Endothelial cell (in vitro differentiated cells): ENCODE measurements at regions not wholly inside any gene's neighbourhood (a gene's known extent, or its start where the extent isn't known, plus 50 kb on each side); places are given as distances from the start of the nearest gene placed in this dataset.

Source experiments
- DNase-seq: peaks from one replicate; pipeline ENCODE4 v3.0.0; 2021; ENCODE audit warnings: low spot score
- H3K27ac Mint-ChIP-seq: one replicate; pipeline ENCODE4 v1.8.0; 2021; ENCODE audit warnings: mixed read lengths, inconsistent platforms; ENCODE audit not compliant: unreplicated experiment
- H3K27me3 Mint-ChIP-seq: one replicate; pipeline ENCODE4 v1.8.0; 2021; ENCODE audit warnings: mild to moderate bottlenecking, moderate library complexity, mixed read lengths, inconsistent platforms; ENCODE audit not compliant: unreplicated experiment
- H3K36me3 Mint-ChIP-seq: one replicate; pipeline ENCODE4 v1.8.0; 2021; ENCODE audit warnings: mild to moderate bottlenecking, low read depth, mixed read lengths, inconsistent platforms; ENCODE audit not compliant: unreplicated experiment
- H3K4me1 Mint-ChIP-seq: one replicate; pipeline ENCODE4 v1.8.0; 2021; ENCODE audit warnings: mild to moderate bottlenecking, mixed read lengths, inconsistent platforms; ENCODE audit not compliant: unreplicated experiment
- H3K4me3 Mint-ChIP-seq: one replicate; pipeline ENCODE4 v1.8.0; 2021; ENCODE audit warnings: mild to moderate bottlenecking, mixed read lengths, inconsistent platforms; ENCODE audit not compliant: unreplicated experiment
- H3K9me3 Mint-ChIP-seq: one replicate; pipeline ENCODE4 v1.8.0; 2021; ENCODE audit warnings: mixed read lengths, inconsistent platforms; ENCODE audit not compliant: unreplicated experiment
- CTCF ChIP-seq: fragments of 200-600 bp; sonication (generic); IDR thresholded peaks from one replicate; pipeline ENCODE4 v1.5.0; 2021; ENCODE audit warnings: antibody characterized with exemption; ENCODE audit not compliant: unreplicated experiment

DNA sequence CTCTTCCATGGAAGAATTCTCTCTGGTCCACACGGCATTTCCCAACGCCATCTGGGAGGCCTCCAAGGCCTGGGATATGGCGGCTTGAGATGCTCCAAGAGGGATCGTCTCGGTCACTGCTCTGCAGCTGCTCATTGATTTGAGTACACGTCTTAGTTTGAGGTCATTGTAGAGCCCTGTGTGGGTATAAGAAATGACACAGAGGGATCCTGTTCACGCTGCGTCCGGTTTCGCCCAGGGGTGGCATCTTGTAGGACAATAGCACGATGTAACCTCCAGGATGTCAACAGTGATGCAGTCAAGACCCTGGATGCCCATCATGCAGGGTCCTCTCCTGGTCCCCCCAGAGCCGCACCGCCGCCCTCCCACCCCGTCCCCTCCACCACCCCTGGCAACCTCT lies 564.6 kb downstream of the BRD1 start:
- no peak for DNase-seq
- Mint-ChIP-seq H3K27me3 (peaks cover 7% of the 10 kb centered on the region), H3K4me1 (peaks cover 2% of the 10 kb centered on the region)

GRCh38 chr22:49262167-49262566 lies 565.5 kb downstream of the BRD1 start:
- no peak for TF ChIP-seq CTCF
- H3K36me3 Mint-ChIP-seq = no peaks in the 10 kb centered on the region
- H3K27ac Mint-ChIP-seq = no peak overlapping the region
- H3K27me3 Mint-ChIP-seq = peaks cover 7% of the 10 kb centered on the region
- H3K9me3 Mint-ChIP-seq = no peaks in the 10 kb centered on the region
- DNase-seq = no peak
- H3K4me1 Mint-ChIP-seq = peaks cover 2% of the 10 kb centered on the region
- no peak overlapping the region for H3K4me3 Mint-ChIP-seq

More for the DNA sequence above, 564.6 kb downstream of the BRD1 start:
- no peaks in the 10 kb centered on the region for H3K36me3 Mint-ChIP-seq
- no peak overlapping the region for H3K4me3 Mint-ChIP-seq
- H3K9me3 Mint-ChIP-seq = no peaks in the 10 kb centered on the region
- TF ChIP-seq CTCF = no peak
- no peak overlapping the region for H3K27ac Mint-ChIP-seq

GRCh38 chr22:49261616-49262015 lies 566.1 kb downstream of the BRD1 start:
- no peak overlapping the region for H3K27ac Mint-ChIP-seq
- H3K36me3 Mint-ChIP-seq = no peaks in the 10 kb centered on the region
- H3K9me3 Mint-ChIP-seq = no peaks in the 10 kb centered on the region
- no peak for TF ChIP-seq CTCF
- peaks cover 2% of the 10 kb centered on the region for H3K4me1 Mint-ChIP-seq
- H3K27me3 Mint-ChIP-seq = peaks cover 7% of the 10 kb centered on the region
- DNase-seq = no peak
- no peak overlapping the region for H3K4me3 Mint-ChIP-seq

DNA sequence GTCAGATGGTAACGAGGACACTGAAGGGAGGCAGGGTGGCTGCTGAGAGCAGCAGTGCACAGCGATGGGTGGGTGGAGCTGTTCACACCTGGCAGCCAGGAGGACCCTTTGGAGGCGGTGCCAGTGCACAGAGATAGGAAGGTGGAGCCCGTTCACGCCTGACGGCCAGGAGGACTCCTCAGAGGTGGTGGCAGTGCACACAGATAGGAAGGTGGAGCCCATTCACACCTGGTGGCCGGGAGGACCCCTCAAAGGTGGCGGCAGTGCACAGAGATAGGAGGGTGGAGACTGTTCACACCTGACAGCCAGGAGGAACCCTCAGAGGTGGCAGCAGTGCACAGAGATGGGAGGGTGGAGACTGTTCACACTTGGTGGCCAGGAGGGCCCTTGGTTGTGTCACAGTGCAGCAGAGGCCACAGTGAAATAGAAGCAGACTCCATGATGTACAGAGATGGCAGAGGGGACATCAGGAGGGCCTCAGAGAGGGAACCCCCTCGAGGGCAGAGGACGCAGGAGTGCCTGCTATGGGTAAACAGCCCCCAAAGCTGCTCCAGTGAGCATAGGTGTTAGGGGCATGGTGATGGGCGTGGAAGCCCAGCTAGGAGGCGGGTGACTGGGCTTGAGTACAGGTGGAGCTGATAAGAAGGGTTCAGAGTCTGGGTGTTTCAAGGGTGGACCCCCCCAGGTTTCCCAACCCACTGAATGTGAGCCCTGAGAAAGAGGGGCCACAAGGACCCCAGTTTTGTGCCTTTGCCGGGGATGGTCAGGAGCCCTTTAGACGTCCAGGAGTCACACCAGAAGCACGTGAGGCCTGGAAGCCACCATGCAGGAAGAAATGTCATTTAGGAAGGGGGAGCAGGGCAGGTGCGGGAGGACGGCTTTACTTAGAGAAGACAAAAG lies 566.7 kb downstream of the BRD1 start:
- Mint-ChIP-seq H3K4me3 (no peak overlapping the region), H3K36me3 (no peaks in the 10 kb centered on the region), H3K4me1 (peaks cover 2% of the 10 kb centered on the region), H3K27ac (no peak overlapping the region), H3K9me3 (no peaks in the 10 kb centered on the region), H3K27me3 (peaks cover 7% of the 10 kb centered on the region)
- no peak for TF ChIP-seq CTCF
- no peak for DNase-seq
